GM19043 (cell line): ENCODE measurements at regions not wholly inside any gene's neighbourhood (a gene's known extent, or its start where the extent isn't known, plus 50 kb on each side); places are given as distances from the start of the nearest gene placed in this dataset.
A peak's percentile ranks its signal among the peaks of the same experiment; 100 is the strongest.

Source experiments
- ATAC-seq: cut with Tn5 transposase; IDR thresholded peaks from one replicate; pipeline ENCODE4 v1.9.1; 2021; ENCODE audit warnings: low read depth; ENCODE audit not compliant: unreplicated experiment

- ATAC-seq, result no peak
Observed at GRCh38 chr6:121806116-121806515, 370.7 kb downstream of the GJA1 start.

- no peak for ATAC-seq
Observed at GRCh38 chr6:121809211-121809610, 373.8 kb downstream of the GJA1 start.

- no peak for ATAC-seq
Observed at GRCh38 chr6:121810158-121811032, 374.9 kb downstream of the GJA1 start.

GRCh38 chr6:121811106-121811505 lies 375.7 kb downstream of the GJA1 start:
- ATAC-seq, result no peak

- no peak for ATAC-seq
Observed at GRCh38 chr6:121816361-121816760, 380.9 kb downstream of the GJA1 start.

- no peak for ATAC-seq
Observed at GRCh38 chr6:121816906-121817540, 381.6 kb downstream of the GJA1 start.

- no peak for ATAC-seq
Observed at GRCh38 chr6:121823437-121823851, 388.0 kb downstream of the GJA1 start.

- no peak for ATAC-seq
Observed at GRCh38 chr6:121826156-121826810, 390.8 kb downstream of the GJA1 start.

GRCh38 chr6:121828146-121828886 lies 392.9 kb downstream of the GJA1 start:
- no peak for ATAC-seq

- ATAC-seq, result no peak
Observed at GRCh38 chr6:121830736-121831135, 395.3 kb downstream of the GJA1 start.

GRCh38 chr6:121835662-121836061 lies 400.2 kb downstream of the GJA1 start:
- ATAC-seq, result no peak

- no peak for ATAC-seq
Observed at GRCh38 chr6:121837545-121838229, 402.2 kb downstream of the GJA1 start.

GRCh38 chr6:121838842-121839241 lies 403.4 kb downstream of the GJA1 start:
- no peak for ATAC-seq

- ATAC-seq, result no peak
Observed at GRCh38 chr6:121839896-121840295, 404.4 kb downstream of the GJA1 start.

GRCh38 chr6:121844898-121845297 lies 409.5 kb downstream of the GJA1 start:
- ATAC-seq, result no peak

GRCh38 chr6:121847806-121848522 lies 412.5 kb downstream of the GJA1 start:
- no peak for ATAC-seq

GRCh38 chr6:121848523-121849255 lies 413.2 kb downstream of the GJA1 start:
- ATAC-seq, result no peak

GRCh38 chr6:121849477-121849876 lies 414.0 kb downstream of the GJA1 start:
- peak; percentile 79 for ATAC-seq

GRCh38 chr6:121851056-121851455 lies 415.6 kb downstream of the GJA1 start:
- ATAC-seq, result no peak
